ENCODE measurements at regions not wholly inside any gene's neighbourhood (a gene's known extent, or its start where the extent isn't known, plus 50 kb on each side); places are given as distances from the start of the nearest gene placed in this dataset.

GRCh38 chr1:194176212-194176611 lies 989.8 kb upstream of the B3GALT2 start:
- TF ChIP-seq CTCF (conservative IDR thresholded peaks at IDR 0.05; ENCODE audit: low read length) (no peak), EZH2phosphoT487 (IDR thresholded peaks at IDR 0.05; ENCODE audit: borderline replicate concordance, low read depth, low read length) (no peak)
